HG03342 (cell line): ENCODE measurements at regions not wholly inside any gene's neighbourhood (a gene's known extent, or its start where the extent isn't known, plus 50 kb on each side); places are given as distances from the start of the nearest gene placed in this dataset.
"Not testable (repeated sequence)": the region's sequence is repeated elsewhere in the genome, so short reads cannot be mapped to it uniquely, and the experiment has no call there.

Experiments used
- ATAC-seq: cut with Tn5 transposase; IDR thresholded peaks from one replicate; pipeline ENCODE4 v1.9.1; 2021; ENCODE audit warnings: mild to moderate bottlenecking, moderate library complexity; ENCODE audit not compliant: unreplicated experiment

DNA sequence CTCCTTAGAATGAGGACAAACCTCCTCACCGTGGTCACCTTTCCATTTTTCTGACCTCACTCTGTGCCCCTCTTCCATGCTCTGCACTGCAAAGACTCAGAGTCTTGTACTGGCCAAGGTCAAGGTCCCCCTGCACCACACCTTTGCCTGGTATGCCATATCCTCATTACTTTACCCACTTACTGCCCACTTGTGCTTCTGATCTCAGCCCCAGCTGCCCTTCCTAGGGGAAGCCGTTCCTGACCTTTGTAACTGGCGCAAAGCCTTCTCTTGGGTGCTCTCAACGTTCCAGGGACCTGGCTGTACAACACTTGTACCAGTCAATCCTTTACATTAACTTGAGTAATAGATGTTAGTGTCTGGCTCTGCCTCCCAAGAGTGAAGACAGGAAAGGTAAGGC, 256.0 kb downstream of the SV2B start:
- no peak for ATAC-seq

DNA sequence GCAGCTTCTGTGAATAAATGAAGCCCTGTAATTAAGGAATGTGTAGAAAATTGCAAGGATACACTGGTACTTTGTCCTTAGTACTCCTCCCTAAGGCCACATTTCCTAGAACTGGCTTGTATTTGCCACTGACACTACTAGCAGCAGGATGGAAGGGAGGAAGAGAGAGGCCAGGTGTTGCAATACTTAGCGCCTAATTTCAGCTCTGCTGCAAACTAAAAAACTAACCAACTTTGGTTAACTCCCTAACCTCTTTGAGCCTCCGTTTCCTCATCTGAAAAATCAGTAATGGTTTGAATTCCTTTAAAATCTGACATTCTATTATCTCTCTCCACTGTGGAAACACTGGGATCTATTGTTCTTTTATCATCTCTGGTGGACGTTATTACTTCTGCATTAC, 257.0 kb downstream of the SV2B start:
- ATAC-seq: no peak

DNA sequence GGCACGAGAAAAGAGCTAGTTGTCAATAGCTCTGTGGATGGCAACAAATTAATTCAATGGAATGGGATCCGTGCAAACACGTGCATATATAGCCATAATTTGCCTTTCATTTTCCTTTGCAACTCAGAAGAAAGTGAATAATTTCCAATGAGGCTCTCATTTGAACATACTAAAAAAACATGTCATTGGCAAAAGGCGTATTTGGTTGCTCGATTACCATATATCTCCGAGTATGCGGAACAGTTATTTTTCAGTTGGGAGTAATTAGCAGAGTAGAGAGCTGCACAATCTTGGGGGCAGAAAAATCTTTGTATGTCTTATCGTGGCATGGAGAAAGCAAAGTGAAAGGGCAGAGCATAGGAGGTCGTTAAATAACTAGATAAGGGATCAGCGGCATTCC, 257.4 kb downstream of the SV2B start:
- ATAC-seq: no peak

DNA sequence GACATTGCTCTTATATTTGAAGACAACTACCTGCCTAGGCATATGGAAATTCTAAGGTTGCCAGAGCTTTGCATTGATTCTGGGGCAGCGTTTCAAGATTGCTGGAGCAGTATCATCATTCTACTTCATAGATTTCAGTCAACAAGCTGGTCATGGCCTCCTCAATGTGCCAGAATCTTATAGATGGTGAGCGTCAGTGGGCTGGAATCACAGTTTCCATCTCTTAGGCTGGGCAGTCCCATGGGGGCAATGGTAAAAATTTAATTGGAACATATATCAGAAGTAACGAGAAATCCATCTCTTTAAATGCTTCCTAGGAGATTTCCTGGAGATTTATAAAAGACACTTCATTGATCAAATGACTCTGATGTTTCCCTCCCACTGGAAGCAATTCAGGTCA, 258.3 kb downstream of the SV2B start:
- ATAC-seq: no peak

DNA sequence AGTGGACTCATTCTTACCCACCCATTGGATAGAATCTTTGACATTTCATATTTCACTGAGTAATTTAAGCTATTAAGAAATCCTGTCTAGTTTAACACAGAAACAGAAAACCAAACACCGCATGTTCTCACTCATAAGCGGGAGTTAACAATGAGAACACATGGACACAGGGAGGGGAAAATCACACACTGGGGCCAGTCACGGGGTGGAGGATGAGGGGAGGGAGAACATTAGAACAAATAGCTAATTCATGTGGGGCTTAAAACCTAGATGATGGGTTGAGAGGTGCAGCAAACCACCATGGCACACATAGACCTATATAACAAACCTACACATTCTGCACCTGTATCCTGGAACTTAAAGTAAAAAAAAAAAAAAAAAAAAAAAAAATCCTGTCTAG, 261.6 kb downstream of the SV2B start:
- not testable (repeated sequence) for ATAC-seq

DNA sequence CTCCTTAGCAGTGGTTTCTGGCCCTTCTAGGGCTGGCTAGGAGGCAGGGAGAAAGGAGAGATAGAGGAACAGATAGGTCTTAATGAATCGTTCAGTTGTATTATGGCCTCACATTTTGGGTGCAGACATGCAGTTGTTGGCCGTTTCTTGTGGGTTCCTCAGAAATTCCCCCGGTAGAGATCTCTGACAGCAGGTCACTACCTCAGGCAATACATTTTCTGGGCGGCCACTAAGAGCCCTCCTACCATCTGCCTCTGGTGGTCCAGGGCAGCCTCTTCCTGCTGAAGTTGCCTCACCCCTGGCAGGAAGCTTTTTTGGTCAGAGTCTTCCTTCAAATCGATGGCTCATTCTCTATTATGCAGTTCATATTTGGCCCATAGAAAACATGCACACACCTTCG, 266.1 kb downstream of the SV2B start:
- ATAC-seq: no peak

DNA sequence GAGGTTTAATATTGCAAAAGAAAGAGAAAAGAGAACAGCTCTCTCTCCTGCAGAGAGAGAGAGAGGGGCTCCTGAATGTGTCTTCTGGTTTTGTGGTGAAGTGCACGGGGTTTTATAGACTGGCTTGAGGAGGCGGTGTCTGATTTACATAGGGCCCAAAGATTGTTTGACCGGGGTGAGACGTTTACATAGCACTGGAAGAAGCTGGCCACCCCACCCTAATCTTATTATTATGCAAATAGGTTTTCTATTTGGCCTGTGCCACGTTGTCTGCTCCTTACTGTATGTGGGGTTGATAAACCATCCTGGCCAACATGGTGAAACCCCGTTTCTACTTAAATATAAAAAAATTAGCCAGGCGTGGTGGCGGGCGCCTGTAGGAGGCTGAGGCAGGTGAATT, 268.6 kb downstream of the SV2B start:
- ATAC-seq: no peak

DNA sequence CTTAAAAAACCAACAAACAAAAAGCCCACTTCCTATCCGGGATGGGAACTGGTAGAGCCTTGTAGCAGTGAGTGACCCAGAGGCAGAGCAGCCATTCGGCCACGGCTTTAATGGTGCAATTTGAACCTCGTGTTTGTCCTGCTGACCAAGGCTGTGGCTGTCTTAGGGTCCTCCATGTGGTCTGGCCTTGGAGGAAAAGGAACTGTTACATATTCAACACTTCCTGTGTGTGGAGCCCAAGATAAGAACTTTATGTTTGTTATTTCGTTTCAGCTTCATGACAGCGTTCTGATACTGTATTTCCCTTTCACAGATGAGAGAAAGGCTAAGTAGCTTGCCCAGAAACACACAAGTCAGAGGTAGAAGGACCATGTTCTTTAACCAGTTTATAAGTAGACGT, 269.8 kb downstream of the SV2B start:
- no peak for ATAC-seq

DNA sequence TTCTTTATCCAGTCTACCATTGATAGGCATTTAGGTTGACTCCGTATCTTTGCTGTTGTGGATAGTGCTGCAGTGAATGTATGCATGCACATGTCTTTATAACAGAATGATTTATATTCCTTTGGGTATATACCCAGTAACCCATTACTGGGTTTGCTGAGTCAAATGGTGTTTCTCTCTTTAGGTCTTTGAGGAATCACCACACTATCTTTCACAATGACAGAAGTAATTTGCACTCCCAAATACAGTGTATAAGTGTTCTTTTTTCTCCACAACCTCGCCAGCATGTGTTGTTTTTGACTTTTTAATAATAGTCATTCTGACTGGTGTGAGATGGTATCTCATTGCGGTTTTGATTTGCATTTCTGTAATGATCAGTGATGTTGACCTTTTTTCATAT, 271.3 kb downstream of the SV2B start:
- not testable (repeated sequence) for ATAC-seq

DNA sequence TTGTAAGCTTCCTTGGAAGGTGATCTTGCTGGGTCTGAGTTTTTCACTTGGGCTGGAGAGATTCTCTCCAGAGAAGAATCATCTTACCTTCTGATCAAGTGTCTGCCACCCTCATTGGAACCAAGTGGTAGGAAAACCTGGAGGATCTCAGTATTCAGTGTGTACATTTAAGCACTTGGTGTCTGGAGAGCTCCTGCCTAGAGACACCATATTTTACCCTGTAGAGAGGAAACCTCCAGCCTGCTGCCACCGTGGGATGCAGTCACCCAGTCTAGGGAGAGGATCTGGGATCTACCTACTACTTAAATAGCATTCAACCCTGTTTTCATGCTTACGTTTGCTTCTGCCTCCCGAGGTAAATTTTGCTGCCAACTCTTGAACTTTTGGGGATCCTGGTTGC, 274.3 kb downstream of the SV2B start:
- no peak for ATAC-seq

DNA sequence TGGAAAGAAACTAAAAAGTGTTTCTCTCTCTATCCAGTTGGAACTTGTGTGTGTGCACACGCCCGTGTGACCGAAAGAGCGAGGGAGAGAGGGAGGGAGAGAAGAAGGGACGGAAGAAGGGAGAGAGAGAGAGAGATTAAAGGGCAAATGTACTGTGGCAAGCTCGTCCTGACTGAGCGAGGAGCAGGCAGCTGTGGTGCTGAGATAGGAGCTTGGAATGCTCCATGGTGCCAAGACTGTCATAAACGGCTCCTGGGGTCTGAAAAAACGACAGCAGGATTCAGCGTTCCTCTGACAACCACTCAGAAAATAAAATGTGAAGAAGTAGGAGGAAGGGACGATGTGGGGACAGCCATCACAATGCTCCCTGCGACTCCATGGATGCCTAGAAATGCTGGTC, 276.0 kb downstream of the SV2B start:
- no peak for ATAC-seq

DNA sequence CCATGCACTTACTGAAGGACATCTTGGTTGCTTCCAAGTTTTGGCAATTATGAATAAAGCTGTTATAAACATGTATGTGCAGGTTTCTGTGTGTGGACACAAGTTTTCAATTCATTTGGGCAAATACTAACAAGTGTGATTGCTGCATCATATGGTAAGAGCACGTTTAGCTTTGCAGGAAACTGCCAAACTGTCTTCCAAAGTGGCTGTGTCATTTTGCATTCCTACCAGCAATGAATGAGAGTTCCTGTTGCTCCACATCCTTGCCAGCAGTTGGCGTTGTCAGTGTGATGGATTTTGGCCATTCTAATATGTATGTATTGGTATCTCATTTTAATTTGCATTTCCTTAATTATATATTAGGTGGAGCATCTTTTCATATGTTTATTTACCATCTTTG, 280.1 kb downstream of the SV2B start:
- ATAC-seq: no peak

DNA sequence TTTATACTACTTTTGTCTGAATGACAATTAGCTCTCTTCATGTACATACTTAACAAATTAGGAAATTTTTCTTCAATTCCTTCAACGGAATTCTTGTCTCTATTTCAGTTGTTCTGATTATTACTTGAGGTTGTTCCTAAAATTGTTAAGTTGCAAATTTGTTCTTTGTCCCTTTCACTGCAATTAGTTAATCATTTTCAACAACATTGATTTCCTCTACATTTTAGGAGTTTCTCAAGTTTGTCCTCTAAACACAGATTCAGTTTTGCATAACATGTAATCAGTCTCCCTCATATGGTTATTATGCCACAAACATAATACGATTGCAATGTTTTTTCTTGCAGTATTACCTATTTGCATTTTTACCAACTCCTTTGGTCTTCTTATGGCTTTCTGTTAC, 283.5 kb downstream of the SV2B start:
- ATAC-seq: no peak

DNA sequence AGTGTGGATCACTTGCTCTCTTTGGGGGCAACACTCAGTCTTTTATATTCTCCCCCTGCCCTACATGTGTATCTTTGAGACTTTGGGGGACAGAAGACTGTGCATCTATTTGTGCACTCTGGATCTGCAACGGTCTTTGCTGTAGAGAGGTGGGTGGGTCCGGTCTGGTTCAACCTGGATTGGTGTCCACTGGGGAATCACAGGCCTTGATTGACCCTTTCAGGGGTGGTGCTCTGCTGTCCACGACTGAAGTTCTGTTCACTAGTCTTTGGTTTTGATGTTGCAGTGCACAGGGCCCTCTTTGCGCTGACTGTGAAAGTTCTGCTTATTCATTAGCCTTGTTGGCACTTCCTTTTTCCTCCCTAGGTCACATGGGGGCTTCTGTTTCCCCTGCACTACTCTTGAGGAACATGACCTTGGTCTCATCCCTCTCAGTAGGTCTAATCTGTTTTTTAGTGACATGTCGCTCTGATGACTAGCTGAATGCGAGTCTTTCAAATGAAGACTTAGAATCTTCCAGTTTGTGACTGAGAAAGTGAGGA, 284.2 kb downstream of the SV2B start:
- ATAC-seq: no peak

DNA sequence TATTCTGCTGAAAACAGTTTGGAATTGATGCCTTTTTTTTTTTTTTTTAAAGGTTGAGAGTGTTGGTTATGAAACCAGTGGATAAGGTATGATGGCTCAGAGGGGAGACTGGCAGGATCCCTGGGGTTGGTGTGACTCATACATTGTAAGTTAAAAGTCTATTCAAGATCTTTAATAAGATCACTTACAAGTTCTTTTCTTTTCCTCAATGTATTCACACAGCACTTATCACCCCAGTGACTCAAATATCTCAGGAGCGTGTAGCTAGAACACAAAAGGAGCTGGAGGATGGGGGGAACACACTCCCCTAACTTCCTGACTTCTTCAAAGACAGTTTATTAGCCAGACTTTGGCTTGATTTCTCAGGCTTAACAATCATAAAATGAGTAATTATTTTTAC, 285.3 kb downstream of the SV2B start:
- no peak for ATAC-seq

DNA sequence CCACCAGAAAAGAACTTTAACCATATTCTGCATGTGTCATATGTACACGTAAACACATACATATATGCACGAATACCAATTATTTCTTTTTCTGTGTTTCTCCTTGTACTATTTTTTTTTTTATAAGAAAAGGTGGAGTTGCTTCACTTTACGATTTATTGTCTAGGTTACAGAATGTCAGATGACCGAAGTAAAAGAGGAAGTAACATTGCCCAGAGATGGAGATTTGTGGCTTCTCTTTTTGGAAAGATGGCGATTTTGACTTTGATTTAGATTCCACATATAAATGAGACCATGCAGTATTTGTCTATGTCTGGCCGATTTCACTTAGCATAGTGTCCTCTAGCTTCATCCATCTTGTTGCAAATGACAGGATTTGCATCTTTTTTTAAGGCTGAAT, 293.1 kb downstream of the SV2B start:
- no peak for ATAC-seq

DNA sequence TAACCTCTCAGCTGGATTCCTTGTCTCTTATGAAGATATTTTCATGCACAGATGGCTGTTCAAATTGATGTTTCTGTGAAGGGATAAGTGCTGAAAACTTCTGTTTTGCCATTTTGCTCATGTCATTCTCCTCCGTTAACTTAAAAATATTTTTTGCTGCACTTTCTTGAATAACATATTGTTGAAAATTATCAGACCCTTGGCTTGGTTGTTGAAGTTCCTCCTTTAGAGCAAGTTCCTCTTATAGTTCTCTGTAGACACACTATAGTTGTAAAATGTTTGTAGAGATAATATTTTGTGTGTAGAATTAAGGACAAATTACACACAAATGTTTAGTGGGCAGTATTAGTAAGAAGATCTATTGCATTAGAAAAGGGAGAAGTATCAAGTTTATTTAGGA, 300.4 kb downstream of the SV2B start:
- no peak for ATAC-seq

DNA sequence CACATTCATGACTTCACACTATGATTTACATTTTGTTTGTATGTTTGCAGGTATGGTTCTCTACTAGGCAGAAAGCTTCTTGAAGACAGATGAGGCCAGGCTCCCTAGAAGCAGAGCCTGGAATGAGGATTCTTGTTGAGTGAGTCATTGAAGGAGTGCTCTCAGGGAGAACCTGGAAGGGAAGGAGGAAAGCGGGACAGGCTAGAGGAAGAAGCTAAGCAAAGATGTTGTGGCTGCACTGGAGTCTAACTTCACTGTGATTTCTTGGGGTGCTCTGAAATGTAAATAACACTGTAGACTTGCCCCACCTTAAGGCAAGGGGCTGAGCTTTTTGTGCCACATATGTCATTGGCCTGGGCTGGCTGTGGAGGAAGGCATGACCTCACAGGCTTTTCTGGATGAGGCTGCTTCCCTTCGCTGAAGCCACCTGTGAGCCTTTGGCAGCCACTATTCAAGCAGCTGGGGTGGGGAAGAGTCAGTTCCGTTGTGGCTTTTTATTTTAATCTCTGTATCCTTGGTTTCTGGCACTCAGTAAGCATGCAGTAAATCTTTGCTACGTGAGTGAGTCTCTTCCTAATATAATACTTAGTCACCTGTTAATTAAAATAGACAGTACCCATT, 307.3 kb downstream of the SV2B start:
- peak; percentile 70 for ATAC-seq

DNA sequence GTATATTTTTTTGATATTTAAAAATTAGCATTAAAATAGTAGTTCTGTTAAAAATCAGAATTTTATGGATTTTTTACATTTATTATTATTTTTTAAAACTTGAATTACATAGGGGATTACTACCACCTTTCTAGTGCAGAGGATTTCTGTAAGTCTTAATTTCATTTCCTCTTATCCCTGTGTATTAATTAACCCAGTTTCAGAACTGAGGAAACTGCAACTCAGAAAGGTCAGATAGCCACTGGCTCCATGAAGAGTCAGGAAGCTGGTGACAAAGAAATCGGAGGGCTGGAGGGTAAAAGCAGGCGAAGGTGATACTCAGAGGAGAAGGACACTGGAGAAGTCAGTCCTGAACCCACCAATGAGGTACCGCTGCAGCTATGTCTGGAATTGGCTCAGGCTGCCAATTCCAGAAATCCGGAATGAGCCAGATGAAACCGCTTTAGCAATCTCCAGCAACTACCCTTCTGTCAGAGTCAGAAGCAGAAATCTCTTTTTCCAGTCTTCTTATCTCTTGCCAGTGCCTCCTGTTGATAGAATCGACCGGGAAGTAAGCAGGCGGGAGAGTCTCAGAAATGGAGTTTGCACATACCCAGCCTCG, 308.5 kb downstream of the SV2B start:
- ATAC-seq: no peak

DNA sequence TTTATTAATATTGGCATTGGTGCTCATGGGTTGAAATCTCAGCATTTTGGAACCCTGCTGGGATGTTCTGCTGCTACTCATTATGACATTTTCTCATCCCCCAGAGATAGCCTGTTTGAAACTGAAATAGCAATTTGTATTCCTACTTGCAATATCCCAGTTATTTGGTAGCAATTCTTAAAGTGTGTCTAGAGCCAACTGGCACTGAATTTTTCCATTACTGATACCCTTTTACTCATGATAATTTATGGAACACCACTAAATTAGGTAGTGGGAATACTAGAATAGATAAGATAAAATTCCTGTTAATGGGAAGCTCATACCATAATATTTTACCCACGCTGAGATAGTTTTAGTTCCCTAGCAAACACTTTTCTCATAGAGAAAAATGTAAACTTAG, 309.3 kb downstream of the SV2B start:
- no peak for ATAC-seq

DNA sequence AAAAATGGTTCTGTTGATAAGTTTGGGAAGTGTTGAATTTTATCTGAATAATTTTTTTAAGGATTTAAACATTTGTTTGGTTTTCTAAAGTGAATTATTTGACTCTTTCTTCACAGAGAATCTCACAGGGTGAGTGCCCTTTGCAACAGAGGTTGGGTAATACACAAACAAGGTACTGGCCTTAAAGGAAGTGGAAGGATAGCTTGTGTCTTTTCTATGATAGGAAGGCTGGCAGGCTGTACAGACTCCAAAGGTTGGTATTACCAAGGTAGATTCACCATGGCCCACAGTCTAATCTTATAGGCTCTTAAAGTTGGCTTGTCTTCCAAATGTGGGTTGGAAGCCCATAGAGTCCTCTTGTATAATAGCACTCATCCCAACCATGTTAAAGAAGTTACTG, 311.5 kb downstream of the SV2B start:
- ATAC-seq: no peak

DNA sequence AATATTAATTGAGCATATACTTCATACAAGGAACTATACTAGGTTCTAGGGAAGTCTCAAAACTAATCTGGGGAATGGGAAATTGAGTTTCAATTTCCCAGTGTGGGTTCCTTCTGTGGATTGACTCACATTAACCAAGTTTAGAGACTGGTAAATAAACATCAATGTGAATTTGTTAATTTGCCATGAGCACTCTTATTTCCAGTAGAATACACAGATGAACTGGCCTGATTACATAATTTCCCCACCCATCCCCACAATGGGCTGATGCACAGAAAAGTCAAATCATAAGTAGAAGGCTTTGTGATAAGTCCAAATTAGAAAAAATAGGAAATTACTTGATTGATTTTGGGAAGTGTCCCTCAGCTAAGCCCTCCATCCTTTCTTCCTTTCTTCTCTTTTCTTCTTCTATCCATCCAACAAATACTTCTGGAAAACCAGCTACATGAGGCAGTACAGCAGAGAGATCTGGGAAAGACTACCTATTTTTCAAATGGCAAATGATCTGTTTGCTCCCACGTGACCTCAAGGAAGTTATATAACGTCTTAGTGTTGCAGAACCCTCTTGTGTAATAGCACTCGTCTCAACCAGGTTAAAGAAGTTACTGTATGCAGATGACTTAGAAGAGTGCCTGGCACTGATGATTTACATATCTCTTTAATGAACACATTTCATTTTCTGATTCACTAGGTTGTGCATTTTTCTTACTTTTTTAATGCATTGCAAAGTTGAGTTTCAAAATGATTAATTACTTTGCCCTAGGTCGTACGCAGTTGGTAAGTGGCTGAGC, 312.3 kb downstream of the SV2B start:
- no peak for ATAC-seq
